MCF 10A (cell line): ENCODE measurements at regions not wholly inside any gene's neighbourhood (a gene's known extent, or its start where the extent isn't known, plus 50 kb on each side); places are given as distances from the start of the nearest gene placed in this dataset.
A peak's percentile ranks its signal among the peaks of the same experiment; 100 is the strongest.

Source experiments
- BruUV-seq: library from RNA; stranded (reverse); fragments of 400-500 nt; replicated peaks from 2 replicates; lab custom pipeline; 2021; lab: Mats Ljungman, UMichigan
- CTCF ChIA-PET: fragments of 300-600 bp; sonication (Branson Sonifier 250); formaldehyde crosslinking; extraction: SDS; loops from one replicate; lab custom pipeline; 2021; ENCODE audit warnings: antibody characterized with exemption, inconsistent platforms; lab: Yijun Ruan, JAX
- POLR2A ChIA-PET: fragments of 300-600, 350-650 bp; sonication (Branson Sonifier 250); formaldehyde crosslinking; extraction: SDS; loops from one replicate; lab custom pipeline; 2020; ENCODE audit warnings: antibody characterized with exemption, inconsistent platforms; lab: Yijun Ruan, JAX
- DNase-seq: peaks from one replicate; pipeline ENCODE4 v3.0.0-alpha.2; 2018; ENCODE audit not compliant: unreplicated experiment
- H3K27ac Mint-ChIP-seq: one replicate; pipeline ENCODE4 v1.8.0; 2022; ENCODE audit warnings: mild to moderate bottlenecking, low read depth, mixed read lengths; ENCODE audit not compliant: unreplicated experiment
- H3K27me3 Mint-ChIP-seq: one replicate; pipeline ENCODE4 v1.8.0; 2022; ENCODE audit warnings: mixed read lengths; ENCODE audit not compliant: insufficient read depth, unreplicated experiment
- H3K36me3 Mint-ChIP-seq: one replicate; pipeline ENCODE4 v1.8.0; 2022; ENCODE audit warnings: mild to moderate bottlenecking, moderate library complexity, mixed read lengths; ENCODE audit not compliant: insufficient read depth, unreplicated experiment
- H3K4me1 Mint-ChIP-seq: one replicate; pipeline ENCODE4 v1.8.0; 2022; ENCODE audit warnings: mixed read lengths; ENCODE audit not compliant: insufficient read depth, unreplicated experiment
- H3K4me3 Mint-ChIP-seq: one replicate; pipeline ENCODE4 v1.8.0; 2022; ENCODE audit warnings: mild to moderate bottlenecking, moderate library complexity, mixed read lengths; ENCODE audit not compliant: unreplicated experiment
- H3K9me3 Mint-ChIP-seq: one replicate; pipeline ENCODE4 v1.8.0; 2022; ENCODE audit warnings: mixed read lengths; ENCODE audit not compliant: unreplicated experiment
- intact Hi-C: fragments of 100-400 bp; cut with micrococcal nuclease; formaldehyde crosslinking; loops from 2 replicates; pipeline ENCODE4 v1.14.1; 2022
- TF ChIP-seq, protein P1 (sequence below): fragments of 200-600 bp; IDR thresholded peaks from one replicate; pipeline ENCODE4 v1.8.0; 2022; ENCODE audit warnings: antibody characterized with exemption, mild to moderate bottlenecking; ENCODE audit not compliant: unreplicated experiment

DNA sequence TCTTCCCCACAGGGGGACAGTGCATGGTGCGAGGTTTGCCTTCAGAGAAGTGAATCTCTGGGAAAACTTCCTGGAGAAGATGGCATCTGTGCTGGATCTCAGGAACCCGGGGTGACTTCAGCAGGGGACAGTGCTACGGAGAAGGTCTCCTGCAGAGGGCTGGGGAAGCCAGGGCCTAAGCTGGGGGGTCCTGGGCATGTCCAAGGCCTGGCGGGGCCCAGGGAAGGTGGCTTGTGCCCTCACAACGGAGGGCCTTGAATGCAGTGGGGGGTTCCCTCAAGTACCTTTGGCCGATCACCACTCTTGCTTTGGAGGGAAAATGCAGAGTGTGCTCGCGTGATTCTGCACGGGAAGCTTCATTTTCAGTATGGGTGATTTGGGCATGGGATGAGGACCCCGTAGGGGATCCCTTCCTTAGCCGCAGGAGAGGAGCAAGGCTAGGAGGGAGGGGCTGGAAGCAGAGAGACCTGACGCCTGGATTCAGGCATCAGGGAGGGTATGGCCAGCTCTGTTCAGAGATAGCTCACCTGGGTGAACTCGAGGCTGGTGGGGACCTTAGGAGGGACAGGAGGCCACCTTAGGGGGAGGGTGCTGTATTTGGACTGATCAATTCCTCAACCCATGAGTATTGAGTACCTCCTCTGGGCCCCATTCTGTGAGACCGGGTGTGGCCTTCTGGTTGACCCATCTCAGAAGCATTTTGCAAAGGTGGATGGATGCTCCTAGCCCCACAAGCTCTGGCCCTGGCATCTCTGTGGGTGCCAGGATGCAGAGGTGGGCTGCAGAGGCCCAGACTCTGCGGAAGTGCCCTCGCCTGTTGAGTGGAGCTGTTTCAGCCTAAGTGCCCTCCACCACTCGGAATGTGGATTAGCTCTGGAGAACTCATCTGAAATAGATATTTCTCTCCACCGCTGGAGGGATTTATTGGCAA is 529.4 kb downstream of the TBC1D22A start:
- Mint-ChIP-seq H3K4me1 (peaks cover 35% of the 10 kb centered on the region), H3K36me3 (no peaks in the 10 kb centered on the region), H3K27me3 (peaks cover 19% of the 10 kb centered on the region), H3K4me3 (no peak overlapping the region), H3K27ac (peak overlapping the region; percentile 83), H3K9me3 (peaks cover 12% of the 10 kb centered on the region)
- DNase-seq = no peak
- intact Hi-C loops = no loop called here
- POLR2A ChIA-PET = no interaction called here
- BruUV-seq = no TSS peak
- TF ChIP-seq, protein P1, sequence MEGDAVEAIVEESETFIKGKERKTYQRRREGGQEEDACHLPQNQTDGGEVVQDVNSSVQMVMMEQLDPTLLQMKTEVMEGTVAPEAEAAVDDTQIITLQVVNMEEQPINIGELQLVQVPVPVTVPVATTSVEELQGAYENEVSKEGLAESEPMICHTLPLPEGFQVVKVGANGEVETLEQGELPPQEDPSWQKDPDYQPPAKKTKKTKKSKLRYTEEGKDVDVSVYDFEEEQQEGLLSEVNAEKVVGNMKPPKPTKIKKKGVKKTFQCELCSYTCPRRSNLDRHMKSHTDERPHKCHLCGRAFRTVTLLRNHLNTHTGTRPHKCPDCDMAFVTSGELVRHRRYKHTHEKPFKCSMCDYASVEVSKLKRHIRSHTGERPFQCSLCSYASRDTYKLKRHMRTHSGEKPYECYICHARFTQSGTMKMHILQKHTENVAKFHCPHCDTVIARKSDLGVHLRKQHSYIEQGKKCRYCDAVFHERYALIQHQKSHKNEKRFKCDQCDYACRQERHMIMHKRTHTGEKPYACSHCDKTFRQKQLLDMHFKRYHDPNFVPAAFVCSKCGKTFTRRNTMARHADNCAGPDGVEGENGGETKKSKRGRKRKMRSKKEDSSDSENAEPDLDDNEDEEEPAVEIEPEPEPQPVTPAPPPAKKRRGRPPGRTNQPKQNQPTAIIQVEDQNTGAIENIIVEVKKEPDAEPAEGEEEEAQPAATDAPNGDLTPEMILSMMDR = no peak
- CTCF ChIA-PET = no interaction called here

DNA sequence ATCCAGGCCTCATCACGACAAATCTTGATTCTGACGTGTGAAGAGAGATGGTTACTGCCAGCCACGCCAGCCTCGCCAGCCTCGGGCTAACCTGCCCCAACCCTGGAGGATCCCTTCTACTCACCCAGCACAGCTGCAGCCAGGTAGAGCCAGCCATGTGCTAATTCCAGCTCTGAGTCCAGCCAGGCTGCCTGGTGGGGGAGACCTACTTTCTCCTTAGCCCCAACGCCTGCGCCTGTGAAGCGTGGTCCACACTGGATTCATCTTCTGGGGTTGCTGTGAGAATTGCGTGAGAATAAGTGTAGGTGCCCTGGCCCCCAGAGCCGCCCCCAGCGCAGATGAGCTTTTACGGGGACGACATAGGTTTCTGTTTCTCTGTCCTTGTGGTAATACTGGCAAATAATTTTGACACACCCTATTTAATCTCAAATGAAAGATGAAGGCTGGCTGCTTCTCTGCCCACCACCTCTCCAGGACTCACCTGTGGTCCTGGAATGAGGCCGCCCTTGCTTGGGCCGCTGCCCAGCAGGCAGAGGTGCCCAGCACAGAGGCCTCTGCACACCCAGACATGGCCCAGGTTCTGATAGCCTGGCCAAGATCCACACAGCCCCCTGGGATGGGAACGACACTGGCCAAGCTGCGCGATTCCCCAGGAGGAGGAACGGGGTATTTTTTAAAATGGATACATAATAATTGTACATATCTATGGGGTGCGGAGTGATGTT is 528.4 kb downstream of the TBC1D22A start:
- peaks cover 19% of the 10 kb centered on the region for H3K27me3 Mint-ChIP-seq
- H3K9me3 Mint-ChIP-seq = peaks cover 12% of the 10 kb centered on the region
- peaks cover 30% of the 10 kb centered on the region for H3K4me1 Mint-ChIP-seq
- H3K4me3 Mint-ChIP-seq = no peak overlapping the region
- POLR2A ChIA-PET = interaction anchor here (0.7 kb wide), 1 partner anchor 10 kb away, joined by 4 read pairs; no protein-coding TSS in a partner anchor
- peaks cover 6% of the 10 kb centered on the region for H3K36me3 Mint-ChIP-seq
- CTCF ChIA-PET = no interaction called here
- no peak for DNase-seq
- TF ChIP-seq, protein P1 = no peak
- H3K27ac Mint-ChIP-seq = no peak overlapping the region
- BruUV-seq = no TSS peak
- intact Hi-C loops = no loop called here

DNA sequence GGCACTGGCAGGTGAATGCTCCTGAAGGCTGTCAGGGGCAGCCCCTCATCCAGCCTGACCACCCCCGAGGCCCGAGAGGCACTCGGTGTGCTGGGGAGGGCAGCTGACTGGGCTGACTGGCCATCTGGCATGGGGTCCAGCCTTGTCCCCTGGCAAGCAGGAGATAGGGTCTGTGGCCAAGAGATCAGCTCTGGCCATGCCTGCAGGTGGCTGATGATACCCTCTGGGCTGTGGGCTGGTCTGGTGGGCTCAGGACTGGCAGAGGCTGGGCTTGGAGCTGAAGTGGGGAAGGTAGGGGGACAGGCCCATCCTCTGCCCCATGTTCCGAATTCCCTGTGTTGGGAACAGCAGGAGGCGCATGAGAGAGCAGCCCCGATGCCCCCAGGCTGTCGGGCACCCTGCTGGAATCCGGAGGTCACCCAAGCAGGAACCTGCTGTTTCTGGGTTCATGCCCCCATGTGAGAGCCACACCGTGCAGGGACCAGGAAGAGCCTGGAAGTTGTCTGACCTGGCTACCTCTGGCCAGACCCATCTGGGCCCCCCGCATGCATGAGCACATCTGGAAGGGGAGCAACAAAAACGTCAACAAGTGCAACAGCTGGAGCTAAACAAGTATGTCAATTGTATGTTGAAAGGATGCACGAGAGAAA is 527.0 kb downstream of the TBC1D22A start:
- no peak overlapping the region for H3K27ac Mint-ChIP-seq
- H3K27me3 Mint-ChIP-seq = peaks cover 31% of the 10 kb centered on the region

More for the DNA sequence above, 527.0 kb downstream of the TBC1D22A start:
- Mint-ChIP-seq H3K36me3 (peaks cover 7% of the 10 kb centered on the region), H3K4me3 (no peak overlapping the region), H3K9me3 (peaks cover 12% of the 10 kb centered on the region), H3K4me1 (peaks cover 27% of the 10 kb centered on the region)
- ChIA-PET CTCF (no interaction called here), POLR2A (no interaction called here)
- DNase-seq = no peak
- no TSS peak for BruUV-seq
- TF ChIP-seq, protein P1 = no peak
- intact Hi-C loops = no loop called here
